DOHH2 (cell line): ENCODE measurements at regions not wholly inside any gene's neighbourhood (a gene's known extent, or its start where the extent isn't known, plus 50 kb on each side); places are given as distances from the start of the nearest gene placed in this dataset.

Experiments used
- H3F3A ChIP-seq: fragments of 200-600 bp; sonication (generic), shearing (Covaris generic); 2 replicates; pipeline ENCODE4 v1.6.0; 2016; ENCODE audit warnings: antibody characterized with exemption, mild to moderate bottlenecking; ENCODE audit not compliant: control insufficient read depth, insufficient read depth
- H3K27ac ChIP-seq: fragments of 200-600 bp; sonication (generic); 2 replicates; pipeline ENCODE4 v1.5.1; 2014; ENCODE audit warnings: low read depth, mild to moderate bottlenecking, low read length, moderate library complexity
- H3K27me3 ChIP-seq: fragments of 200-600 bp; sonication (generic); 2 replicates; pipeline ENCODE4 v1.6.1; 2014; ENCODE audit warnings: mild to moderate bottlenecking, low read length, mixed read lengths; ENCODE audit not compliant: control insufficient read depth
- H3K36me3 ChIP-seq: fragments of 200-600 bp; sonication (generic); 2 replicates; pipeline ENCODE4 v1.6.1; 2014; ENCODE audit warnings: mild to moderate bottlenecking, low read length, moderate library complexity, mixed read lengths; ENCODE audit not compliant: control insufficient read depth
- H3K4me1 ChIP-seq: fragments of 200-600 bp; sonication (generic); 2 replicates; pipeline ENCODE4 v1.6.1; 2014; ENCODE audit warnings: mild to moderate bottlenecking, low read length, mixed read lengths; ENCODE audit not compliant: control insufficient read depth
- H3K4me2 ChIP-seq: fragments of 200-600 bp; sonication (generic); 2 replicates; pipeline ENCODE4 v1.6.0; 2014; ENCODE audit warnings: mild to moderate bottlenecking, low read length, moderate library complexity
- H3K4me3 ChIP-seq: fragments of 200-600 bp; sonication (generic); 2 replicates; pipeline ENCODE4 v1.5.1; 2014; ENCODE audit warnings: mild to moderate bottlenecking, low read length, mixed read lengths
- H3K79me2 ChIP-seq: fragments of 200-600 bp; sonication (generic); 2 replicates; pipeline ENCODE4 v1.6.1; 2014; ENCODE audit warnings: mild to moderate bottlenecking, low read length, mixed read lengths; ENCODE audit not compliant: control insufficient read depth
- H3K9me2 ChIP-seq: fragments of 200-600 bp; sonication (generic); replicated peaks from 2 replicates; pipeline ENCODE4 v1.6.1; 2014; ENCODE audit warnings: mild to moderate bottlenecking, low read length, mixed read lengths; ENCODE audit not compliant: control insufficient read depth
- H3K9me3 ChIP-seq: fragments of 200-600 bp; sonication (generic); 2 replicates; pipeline ENCODE4 v1.6.1; 2014; ENCODE audit warnings: antibody characterized with exemption, low read length, mixed read lengths; ENCODE audit not compliant: control insufficient read depth, insufficient read depth
- H4K20me1 ChIP-seq: fragments of 200-600 bp; sonication (generic); 2 replicates; pipeline ENCODE4 v1.6.0; 2014; ENCODE audit warnings: low read depth, mild to moderate bottlenecking, antibody characterized with exemption, low read length, moderate library complexity; ENCODE audit not compliant: control insufficient read depth, insufficient read depth
- EZH2phosphoT487 ChIP-seq: fragments of 200-600 bp; sonication (generic); IDR thresholded peaks from 2 replicates; pipeline ENCODE4 v1.6.1; 2017; ENCODE audit warnings: borderline replicate concordance, mild to moderate bottlenecking, antibody characterized with exemption, low read length, moderate library complexity, mixed read lengths
- TF ChIP-seq, protein P1 (sequence below): fragments of 200-600 bp; sonication (generic); IDR thresholded peaks from one replicate; pipeline ENCODE4 v1.5.1; 2014; ENCODE audit warnings: antibody characterized with exemption, mild to moderate bottlenecking, low read depth, low read length; ENCODE audit not compliant: poor library complexity, severe bottlenecking

- Histone ChIP-seq H3K4me2 (no peak overlapping the region), H3K4me3 (no peak overlapping the region), H4K20me1 (no peaks in the 10 kb centered on the region), H3F3A (no peaks in the 10 kb centered on the region), H3K36me3 (no peaks in the 10 kb centered on the region), H3K9me2 (no peaks in the 10 kb centered on the region), H3K27ac (no peak overlapping the region), H3K27me3 (no peaks in the 10 kb centered on the region), H3K9me3 (no peaks in the 10 kb centered on the region), H3K4me1 (no peaks in the 10 kb centered on the region), H3K79me2 (no peaks in the 10 kb centered on the region)
- no peak for TF ChIP-seq EZH2phosphoT487
- TF ChIP-seq, protein P1, sequence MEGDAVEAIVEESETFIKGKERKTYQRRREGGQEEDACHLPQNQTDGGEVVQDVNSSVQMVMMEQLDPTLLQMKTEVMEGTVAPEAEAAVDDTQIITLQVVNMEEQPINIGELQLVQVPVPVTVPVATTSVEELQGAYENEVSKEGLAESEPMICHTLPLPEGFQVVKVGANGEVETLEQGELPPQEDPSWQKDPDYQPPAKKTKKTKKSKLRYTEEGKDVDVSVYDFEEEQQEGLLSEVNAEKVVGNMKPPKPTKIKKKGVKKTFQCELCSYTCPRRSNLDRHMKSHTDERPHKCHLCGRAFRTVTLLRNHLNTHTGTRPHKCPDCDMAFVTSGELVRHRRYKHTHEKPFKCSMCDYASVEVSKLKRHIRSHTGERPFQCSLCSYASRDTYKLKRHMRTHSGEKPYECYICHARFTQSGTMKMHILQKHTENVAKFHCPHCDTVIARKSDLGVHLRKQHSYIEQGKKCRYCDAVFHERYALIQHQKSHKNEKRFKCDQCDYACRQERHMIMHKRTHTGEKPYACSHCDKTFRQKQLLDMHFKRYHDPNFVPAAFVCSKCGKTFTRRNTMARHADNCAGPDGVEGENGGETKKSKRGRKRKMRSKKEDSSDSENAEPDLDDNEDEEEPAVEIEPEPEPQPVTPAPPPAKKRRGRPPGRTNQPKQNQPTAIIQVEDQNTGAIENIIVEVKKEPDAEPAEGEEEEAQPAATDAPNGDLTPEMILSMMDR, result no peak
Measured at GRCh38 chr18:33517950-33518349, 60.1 kb upstream of the ASXL3 start.

GRCh38 chr18:33513027-33513426 lies 65.0 kb upstream of the ASXL3 start:
- TF ChIP-seq EZH2phosphoT487, result no peak
- TF ChIP-seq, protein P1, result no peak
- H3K79me2 ChIP-seq, result no peaks in the 10 kb centered on the region
- no peaks in the 10 kb centered on the region for H3K9me2 ChIP-seq
- H4K20me1 ChIP-seq, result no peaks in the 10 kb centered on the region
- no peak overlapping the region for H3K4me2 ChIP-seq
- H3K4me1 ChIP-seq, result no peaks in the 10 kb centered on the region
- H3F3A ChIP-seq, result no peaks in the 10 kb centered on the region
- no peak overlapping the region for H3K27ac ChIP-seq
- H3K9me3 ChIP-seq, result peaks cover 3% of the 10 kb centered on the region; the same call in 1 of the 2 replicates
- H3K4me3 ChIP-seq, result no peak overlapping the region
- H3K36me3 ChIP-seq, result no peaks in the 10 kb centered on the region
- H3K27me3 ChIP-seq, result no peaks in the 10 kb centered on the region

DNA sequence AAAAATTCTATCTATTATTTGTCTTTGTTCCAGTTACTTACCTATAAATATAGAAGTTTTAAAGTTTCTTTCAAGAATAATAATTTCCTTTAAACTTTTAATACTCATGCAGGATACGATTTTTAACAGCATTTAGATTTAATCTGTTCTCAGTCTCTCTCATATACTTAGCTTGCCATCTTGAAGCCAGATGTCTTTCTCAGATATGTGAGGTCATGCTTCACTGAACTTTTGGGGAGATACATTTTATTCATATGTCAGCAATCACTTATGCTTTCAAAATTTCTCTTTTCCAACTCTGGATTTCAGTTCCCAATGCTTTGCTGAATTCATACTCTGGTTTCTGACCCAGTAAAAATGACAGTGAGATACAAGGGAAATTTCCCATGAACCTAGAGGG lies 66.5 kb upstream of the CCDC178 start:
- H3K4me2 ChIP-seq, result no peak overlapping the region
- no peaks in the 10 kb centered on the region for H4K20me1 ChIP-seq
- H3K27me3 ChIP-seq, result no peaks in the 10 kb centered on the region
- H3K36me3 ChIP-seq, result no peaks in the 10 kb centered on the region
- no peak overlapping the region for H3K4me3 ChIP-seq
- no peaks in the 10 kb centered on the region for H3K4me1 ChIP-seq
- H3K9me3 ChIP-seq, result peaks cover 3% of the 10 kb centered on the region; the same call in 1 of the 2 replicates
- H3F3A ChIP-seq, result no peaks in the 10 kb centered on the region
- no peaks in the 10 kb centered on the region for H3K79me2 ChIP-seq
- no peak overlapping the region for H3K27ac ChIP-seq
- H3K9me2 ChIP-seq, result no peaks in the 10 kb centered on the region; the same call in 1 of the 2 replicates
- no peak for TF ChIP-seq EZH2phosphoT487
- TF ChIP-seq, protein P1, result no peak
